GM23338 (cell line): ENCODE measurements at regions not wholly inside any gene's neighbourhood (a gene's known extent, or its start where the extent isn't known, plus 50 kb on each side); places are given as distances from the start of the nearest gene placed in this dataset.

Source experiments
- ATAC-seq: fragments of 200-7000 bp; cut with Tn5 transposase; 3 replicates; pipeline ENCODE4 v1.9.1; 2020
- DNase-seq: peaks from one replicate; pipeline ENCODE4 v3.0.0-alpha.2; 2015; ENCODE audit warnings: low spot score
- H2AFZ ChIP-seq: fragments of 200-600 bp; sonication (generic); 2 replicates; pipeline ENCODE4 v1.8.0; 2016; ENCODE audit warnings: antibody characterized with exemption, mild to moderate bottlenecking, moderate library complexity
- H3F3A ChIP-seq: fragments of 200-600 bp; sonication (generic); replicated peaks from 2 replicates; pipeline ENCODE4 v1.8.0; 2017; ENCODE audit warnings: antibody characterized with exemption, mixed run types, low read depth
- H3K27ac ChIP-seq: fragments of 200-600 bp; sonication (generic); 2 replicates; pipeline ENCODE4 v1.6.1; 2016; ENCODE audit warnings: low read depth
- H3K27me3 ChIP-seq: fragments of 200-600 bp; sonication (generic); 2 replicates; pipeline ENCODE4 v1.8.0; 2016; ENCODE audit warnings: mild to moderate bottlenecking, mixed run types, moderate library complexity; ENCODE audit not compliant: insufficient read depth
- H3K36me3 ChIP-seq: fragments of 200-600 bp; sonication (generic); 2 replicates; pipeline ENCODE4 v1.8.0; 2016; ENCODE audit warnings: mild to moderate bottlenecking; ENCODE audit not compliant: insufficient read depth
- H3K4me1 ChIP-seq: fragments of 200-600 bp; sonication (generic); 2 replicates; pipeline ENCODE4 v1.8.0; 2016; ENCODE audit warnings: mild to moderate bottlenecking, moderate library complexity; ENCODE audit not compliant: insufficient read depth
- H3K4me2 ChIP-seq: fragments of 200-600 bp; sonication (generic); 2 replicates; pipeline ENCODE4 v1.7.1; 2017; ENCODE audit warnings: mixed run types
- H3K4me3 ChIP-seq: fragments of 200-600 bp; sonication (generic); 2 replicates; pipeline ENCODE4 v1.6.1; 2016; ENCODE audit warnings: mixed run types
- H3K79me2 ChIP-seq: fragments of 200-600 bp; sonication (generic); replicated peaks from 2 replicates; pipeline ENCODE4 v1.8.0; 2017; ENCODE audit warnings: mild to moderate bottlenecking; ENCODE audit not compliant: insufficient read depth
- H3K9me2 ChIP-seq: fragments of 200-600 bp; sonication (generic); 2 replicates; pipeline ENCODE4 v1.8.0; 2017; ENCODE audit not compliant: insufficient read depth
- H4K20me1 ChIP-seq: fragments of 200-600 bp; sonication (generic); replicated peaks from 2 replicates; pipeline ENCODE4 v1.8.0; 2017; ENCODE audit warnings: mild to moderate bottlenecking; ENCODE audit not compliant: insufficient read depth
- H3K27ac Mint-ChIP-seq: 2 replicates; pipeline ENCODE4 v1.8.0; 2020; ENCODE audit warnings: inconsistent platforms, mild to moderate bottlenecking, moderate library complexity, mixed read lengths
- H3K27me3 Mint-ChIP-seq: 3 replicates; pipeline ENCODE4 v1.8.0; 2022; ENCODE audit warnings: low read depth, mild to moderate bottlenecking, moderate library complexity, mixed read lengths, inconsistent platforms; ENCODE audit not compliant: insufficient read depth, poor library complexity
- H3K36me3 Mint-ChIP-seq: 3 replicates; pipeline ENCODE4 v1.8.0; 2021; ENCODE audit warnings: low read depth, mild to moderate bottlenecking, inconsistent platforms, moderate library complexity, mixed read lengths
- H3K4me1 Mint-ChIP-seq: 3 replicates; pipeline ENCODE4 v1.8.0; 2020; ENCODE audit warnings: mild to moderate bottlenecking, inconsistent platforms, mixed read lengths
- H3K4me3 Mint-ChIP-seq: 3 replicates; pipeline ENCODE4 v1.8.0; 2021; ENCODE audit warnings: moderate library complexity, mild to moderate bottlenecking, inconsistent platforms, mixed read lengths
- H3K9me3 Mint-ChIP-seq: 3 replicates; pipeline ENCODE4 v1.8.0; 2020; ENCODE audit warnings: moderate library complexity, mild to moderate bottlenecking, inconsistent platforms, mixed read lengths
- CREB1 ChIP-seq: fragments of 250-450 bp; sonication (Bioruptor Pico); IDR thresholded peaks from 2 replicates; pipeline ENCODE4 v1.5.0; 2020; ENCODE audit warnings: low read depth, mild to moderate bottlenecking, moderate library complexity
- CTCF ChIP-seq, 2 experiments: fragments of 200-600 bp in 1 of 2; sonication (generic) in 1 of 2; conservative IDR thresholded peaks; 2 replicates each; pipeline versions ENCODE4 v1.5.1 to v1.6.1; 2016 to 2017; ENCODE audit warnings: antibody characterized with exemption in 2 of 2, low read depth in 2 of 2, mild to moderate bottlenecking in 2 of 2, moderate library complexity in 1 of 2
- EZH2 ChIP-seq: fragments of 200-600 bp; sonication (generic); IDR thresholded peaks from one replicate; pipeline ENCODE4 v1.8.0; 2017; ENCODE audit warnings: antibody characterized with exemption, mild to moderate bottlenecking, low read depth; ENCODE audit not compliant: unreplicated experiment
- EZH2phosphoT487 ChIP-seq: fragments of 200-600 bp; sonication (generic); IDR thresholded peaks from one replicate; pipeline ENCODE4 v1.8.1; 2018; ENCODE audit warnings: antibody characterized with exemption; ENCODE audit not compliant: unreplicated experiment
- JUNB ChIP-seq: IDR thresholded peaks from one replicate; pipeline ENCODE4 v1.6.1; 2016; ENCODE audit warnings: antibody characterized with exemption; ENCODE audit not compliant: unreplicated experiment
- REST ChIP-seq: IDR thresholded peaks from one replicate; pipeline ENCODE4 v1.6.1; 2018; ENCODE audit warnings: antibody characterized with exemption; ENCODE audit not compliant: unreplicated experiment
- STAT1 ChIP-seq: IDR thresholded peaks from one replicate; pipeline ENCODE4 v1.6.1; 2016; ENCODE audit warnings: antibody characterized with exemption; ENCODE audit not compliant: unreplicated experiment
- ZNF331 ChIP-seq: fragments of 250-450 bp; sonication (Bioruptor Pico); IDR thresholded peaks from 2 replicates; pipeline ENCODE4 v1.5.0; 2020; ENCODE audit warnings: low read depth, mild to moderate bottlenecking, moderate library complexity
- ZNF462 ChIP-seq: fragments of 250-450 bp; sonication (Bioruptor Pico); IDR thresholded peaks from 2 replicates; pipeline ENCODE4 v1.5.0; 2020; ENCODE audit warnings: mild to moderate bottlenecking, moderate library complexity

GRCh38 chr12:91767237-91767636, 378.4 kb downstream of the BTG1 start (continued):
- TF ChIP-seq ZNF462 (CRISPR knock-in tag) (no peak), CREB1 (no peak), STAT1 (no peak)

- 0 out of 3 replicates have a peak, but pooled peaks cover 3% of the 10 kb centered on the region for H3K36me3 Mint-ChIP-seq
- Histone ChIP-seq H3K79me2 (no peaks in the 10 kb centered on the region), H3K4me2 (no peak overlapping the region), H3K36me3 (no peaks in the 10 kb centered on the region), H3K4me1 (no peaks in the 10 kb centered on the region), H3K27me3 (no peaks in the 10 kb centered on the region), H3K9me2 (peaks cover 4% of the 10 kb centered on the region; the same call in 1 of the 2 replicates), H4K20me1 (no peaks in the 10 kb centered on the region), H3K27ac (no peak overlapping the region), H3K4me3 (no peak overlapping the region), H3F3A (no peaks in the 10 kb centered on the region), H2AFZ (no peak overlapping the region)
- H3K4me1 Mint-ChIP-seq, result no peaks in the 10 kb centered on the region
- no peak overlapping the region for H3K4me3 Mint-ChIP-seq
- peaks cover 5% of the 10 kb centered on the region; the same call in 2 of the 3 replicates for H3K9me3 Mint-ChIP-seq
- H3K27ac Mint-ChIP-seq, result no peak overlapping the region
- no peaks in the 10 kb centered on the region for H3K27me3 Mint-ChIP-seq
- ATAC-seq, result no peak
- no peak for DNase-seq
- TF ChIP-seq EZH2 (no peak), EZH2phosphoT487 (no peak), ZNF331 (CRISPR knock-in tag) (no peak), REST (no peak), JUNB (no peak), CTCF (conservative IDR thresholded peaks at IDR 0.05; ENCODE audit: low read depth in 2 of 2) (no peak)
Observed at GRCh38 chr12:91766454-91766853, 379.2 kb downstream of the BTG1 start.
